AG10803 (cell line): ENCODE measurements at regions not wholly inside any gene's neighbourhood (a gene's known extent, or its start where the extent isn't known, plus 50 kb on each side); places are given as distances from the start of the nearest gene placed in this dataset.

Experiments
- DNase-seq: peaks from one replicate; pipeline ENCODE4 v3.0.0; 2010; ENCODE audit warnings: low read depth
- H3K4me3 ChIP-seq: 2 replicates; pipeline ENCODE4 v1.5.1; 2011; ENCODE audit warnings: mild to moderate bottlenecking, low read length, control low read depth
- CTCF ChIP-seq: conservative IDR thresholded peaks from 2 replicates; pipeline ENCODE4 v1.5.1; 2011; ENCODE audit warnings: mild to moderate bottlenecking, low read length, control low read depth, inconsistent platforms

GRCh38 chr6:126439040-126439439, 99.1 kb downstream of the CENPW start:
- no peak for DNase-seq
- TF ChIP-seq CTCF, result no peak
- no peak overlapping the region for H3K4me3 ChIP-seq

- no peak overlapping the region for H3K4me3 ChIP-seq
- no peak for TF ChIP-seq CTCF
- DNase-seq, result no peak
Measured at GRCh38 chr6:126440923-126441322, 101.0 kb downstream of the CENPW start.

- H3K4me3 ChIP-seq, result no peak overlapping the region
- peak; percentile 24 for DNase-seq
- TF ChIP-seq CTCF, result 0 out of 2 replicates have a peak, but pooled peaks have one; percentile 2
Measured at GRCh38 chr6:126444659-126445273, 104.9 kb downstream of the CENPW start.

- H3K4me3 ChIP-seq, result no peak overlapping the region
- no peak for DNase-seq
Measured at GRCh38 chr6:126446248-126446647, 106.3 kb downstream of the CENPW start.

GRCh38 chr6:126447367-126447766, 107.5 kb downstream of the CENPW start:
- TF ChIP-seq CTCF, result no peak
- no peak for DNase-seq

More at GRCh38 chr6:126446248-126446647, 106.3 kb downstream of the CENPW start:
- no peak for TF ChIP-seq CTCF

GRCh38 chr6:126461045-126461444, 121.1 kb downstream of the CENPW start:
- DNase-seq, result no peak
- no peak overlapping the region for H3K4me3 ChIP-seq
- no peak for TF ChIP-seq CTCF

More at GRCh38 chr6:126447367-126447766, 107.5 kb downstream of the CENPW start:
- no peak overlapping the region for H3K4me3 ChIP-seq

GRCh38 chr6:126464245-126464644, 124.3 kb downstream of the CENPW start:
- no peak for TF ChIP-seq CTCF
- no peak for DNase-seq
- no peak overlapping the region for H3K4me3 ChIP-seq
